GM21367 (cell line): ENCODE measurements at regions not wholly inside any gene's neighbourhood (a gene's known extent, or its start where the extent isn't known, plus 50 kb on each side); places are given as distances from the start of the nearest gene placed in this dataset.

Experiments
- ATAC-seq: cut with Tn5 transposase; IDR thresholded peaks from one replicate; pipeline ENCODE4 v1.9.1; 2021; ENCODE audit not compliant: unreplicated experiment

- ATAC-seq, result no peak
Measured at GRCh38 chr13:29909975-29910674, 59.7 kb upstream of the UBL3 start.

- no peak for ATAC-seq
Measured at GRCh38 chr13:29909081-29909730, 58.8 kb upstream of the UBL3 start.

- no peak for ATAC-seq
Measured at GRCh38 chr13:29908416-29909080, 58.1 kb upstream of the UBL3 start.

GRCh38 chr13:29907670-29908069 is 57.3 kb upstream of the UBL3 start:
- ATAC-seq, result no peak

GRCh38 chr13:29906432-29907011 is 56.1 kb upstream of the UBL3 start:
- ATAC-seq, result no peak

- ATAC-seq, result no peak
Measured at GRCh38 chr13:29905845-29906244, 55.4 kb upstream of the UBL3 start.

GRCh38 chr13:29903996-29904395 is 53.6 kb upstream of the UBL3 start:
- ATAC-seq, result no peak

GRCh38 chr13:29903543-29903942 is 53.1 kb upstream of the UBL3 start:
- no peak for ATAC-seq

GRCh38 chr13:29902632-29903305 is 52.4 kb upstream of the UBL3 start:
- no peak for ATAC-seq

GRCh38 chr13:29901710-29902631 is 51.6 kb upstream of the UBL3 start:
- ATAC-seq, result no peak
